GM18505 (cell line): ENCODE measurements at regions not wholly inside any gene's neighbourhood (a gene's known extent, or its start where the extent isn't known, plus 50 kb on each side); places are given as distances from the start of the nearest gene placed in this dataset.

Experiments used
- ATAC-seq: cut with Tn5 transposase; IDR thresholded peaks from one replicate; pipeline ENCODE4 v1.9.1; 2021; ENCODE audit not compliant: unreplicated experiment
- POLR2A ChIP-seq: IDR thresholded peaks from 4 replicates; pipeline ENCODE4 v1.6.1; 2011; ENCODE audit warnings: borderline replicate concordance; ENCODE audit not compliant: insufficient read depth, insufficient read length; ENCODE audit errors: extremely low read depth

- ATAC-seq, result no peak
- TF ChIP-seq POLR2A, result no peak
Measured at GRCh38 chr1:191905781-191906180, 252.5 kb upstream of the RGS18 start.

DNA sequence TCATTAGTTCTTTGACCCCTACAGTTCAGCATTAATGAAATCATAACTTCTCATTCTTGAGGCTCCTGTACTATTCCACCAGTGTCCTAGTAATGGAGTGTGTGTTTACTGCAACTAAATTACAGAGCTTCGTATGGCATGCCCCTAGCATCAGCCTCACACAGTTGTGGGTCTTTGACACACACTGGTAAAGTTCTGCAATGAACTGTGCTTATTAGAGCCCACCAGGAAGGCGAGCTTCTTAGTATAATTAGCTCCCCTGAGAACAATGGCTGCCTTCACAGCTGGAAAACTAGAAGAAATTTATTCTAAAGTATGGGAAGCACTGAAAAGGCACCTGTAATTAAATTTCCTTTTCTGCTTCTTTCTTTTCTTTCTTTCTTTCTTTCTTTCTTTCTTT lies 251.1 kb upstream of the RGS18 start:
- no peak for ATAC-seq
- TF ChIP-seq POLR2A, result no peak

GRCh38 chr1:191910245-191910644 lies 248.0 kb upstream of the RGS18 start:
- no peak for TF ChIP-seq POLR2A
- no peak for ATAC-seq

DNA sequence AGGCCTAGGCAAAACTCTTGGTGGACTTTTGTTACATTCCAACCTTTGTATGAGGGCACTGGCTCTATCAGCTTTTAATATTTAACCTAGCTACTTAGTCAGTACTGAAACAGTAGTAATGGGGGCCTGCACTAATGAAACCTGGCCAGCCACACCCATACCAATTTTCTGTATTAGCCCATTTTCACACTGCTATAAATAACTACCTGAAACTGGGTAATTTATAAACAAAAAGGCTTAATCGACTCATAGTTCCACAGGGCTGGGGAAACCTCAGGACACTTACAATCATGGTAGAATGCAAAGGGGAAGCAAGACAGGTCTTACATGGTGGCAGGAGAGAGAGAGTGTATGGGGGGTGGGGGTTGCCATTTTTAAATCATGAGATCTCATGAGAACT lies 245.7 kb upstream of the RGS18 start:
- ATAC-seq, result peak; percentile 71
- no peak for TF ChIP-seq POLR2A

GRCh38 chr1:191913260-191913977 lies 244.8 kb upstream of the RGS18 start:
- ATAC-seq, result no peak
- no peak for TF ChIP-seq POLR2A

DNA sequence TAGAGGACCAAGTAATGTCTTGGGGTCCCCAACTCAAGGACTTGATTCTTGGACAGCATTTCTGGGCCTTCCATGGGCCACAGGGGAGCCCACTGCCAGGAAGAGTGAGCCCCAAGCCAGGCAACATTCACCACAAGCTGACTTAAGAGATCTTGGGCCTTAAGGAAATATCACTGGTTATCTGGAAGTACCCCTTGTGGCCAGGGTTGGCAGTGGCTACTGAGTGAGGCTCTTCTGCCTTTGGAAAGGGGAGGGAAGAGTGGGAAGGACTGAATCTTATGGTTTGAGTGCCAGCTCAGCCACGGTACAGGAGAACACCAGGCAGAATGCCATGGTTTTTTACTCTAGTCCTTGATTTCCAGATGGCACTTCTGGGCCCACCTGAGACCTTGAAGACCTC lies 228.9 kb upstream of the RGS18 start:
- ATAC-seq, result no peak

DNA sequence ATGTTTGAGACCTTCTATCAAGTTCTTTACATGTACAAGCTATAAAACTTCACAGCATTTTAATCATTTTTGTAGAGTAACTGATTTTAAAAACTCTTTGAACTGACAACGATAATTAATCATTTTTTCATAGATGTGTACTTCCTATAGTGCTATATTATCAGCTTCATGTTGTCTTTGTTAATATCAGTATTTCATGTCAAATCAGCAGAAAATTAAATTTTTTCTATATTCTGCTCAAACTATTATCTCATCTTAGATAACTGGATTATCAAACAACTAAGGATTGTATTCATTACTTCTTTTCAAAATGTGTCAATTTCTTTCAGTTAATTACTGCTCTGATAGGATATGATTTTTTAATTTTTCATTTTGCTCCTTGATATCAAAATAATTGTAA lies 214.6 kb upstream of the RGS18 start:
- no peak for TF ChIP-seq POLR2A
- ATAC-seq, result no peak

More for the DNA sequence above, 228.9 kb upstream of the RGS18 start:
- no peak for TF ChIP-seq POLR2A

DNA sequence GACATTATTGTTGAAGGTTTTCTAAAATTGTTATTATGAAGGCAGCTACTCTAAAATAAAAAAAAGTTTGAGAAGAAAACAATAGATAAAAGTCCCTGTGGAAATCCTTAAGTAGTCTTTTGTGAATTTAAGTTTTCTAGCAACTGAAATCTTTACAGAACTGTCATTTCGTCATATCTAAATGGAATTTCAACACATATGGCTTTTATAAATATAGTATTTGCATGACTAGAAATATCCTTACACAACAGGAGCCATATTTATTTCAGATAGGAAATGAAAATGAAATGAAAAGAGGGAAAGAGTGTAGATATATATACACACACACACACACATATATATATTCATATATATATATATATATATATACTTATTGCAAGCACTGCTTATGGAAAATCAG lies 204.7 kb upstream of the RGS18 start:
- no peak for TF ChIP-seq POLR2A
- no peak for ATAC-seq

GRCh38 chr1:191959856-191960255 lies 198.4 kb upstream of the RGS18 start:
- no peak for ATAC-seq
- no peak for TF ChIP-seq POLR2A

DNA sequence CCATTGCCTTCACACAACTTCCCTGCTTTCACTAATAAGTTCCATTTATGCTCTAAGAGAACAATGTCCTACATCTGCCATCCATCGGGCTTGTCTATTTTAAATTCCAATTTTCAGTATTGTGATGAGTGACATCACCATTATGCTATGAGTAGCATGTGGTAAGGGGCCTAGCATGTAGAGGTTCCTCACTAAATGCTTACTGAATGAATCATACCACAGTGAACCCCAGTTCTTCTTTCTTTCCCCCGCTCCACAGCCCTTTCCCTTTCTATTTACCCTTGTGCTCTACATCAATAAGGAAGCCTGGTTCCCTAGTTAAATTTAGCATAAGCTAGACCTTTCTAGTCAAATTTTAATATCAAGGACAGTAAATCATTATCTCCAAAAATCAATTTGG lies 195.0 kb upstream of the RGS18 start:
- TF ChIP-seq POLR2A, result no peak
- ATAC-seq, result no peak

GRCh38 chr1:191963781-191964455 lies 194.3 kb upstream of the RGS18 start:
- ATAC-seq, result no peak
- no peak for TF ChIP-seq POLR2A

GRCh38 chr1:191969290-191969689 lies 189.0 kb upstream of the RGS18 start:
- no peak for ATAC-seq
- no peak for TF ChIP-seq POLR2A

DNA sequence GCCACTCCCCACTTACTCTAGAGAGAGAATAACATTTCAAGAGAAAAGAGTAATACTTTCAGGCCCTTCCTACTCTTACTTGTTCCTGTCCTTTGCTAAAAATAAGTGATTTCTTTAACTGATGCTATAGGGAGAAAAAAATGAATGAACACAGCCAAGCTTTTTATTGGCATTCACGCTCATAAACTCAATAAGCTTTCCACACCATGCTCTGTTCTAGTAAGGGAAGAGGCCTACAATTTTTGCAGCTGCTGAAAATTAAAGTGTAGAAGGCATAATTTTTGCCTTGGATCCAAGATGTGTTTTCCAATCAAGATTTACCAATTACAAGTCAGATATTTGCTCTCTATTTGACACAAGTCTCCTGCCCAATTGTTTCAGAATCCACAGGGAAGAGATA lies 188.1 kb upstream of the RGS18 start:
- ATAC-seq, result no peak
- TF ChIP-seq POLR2A, result no peak

DNA sequence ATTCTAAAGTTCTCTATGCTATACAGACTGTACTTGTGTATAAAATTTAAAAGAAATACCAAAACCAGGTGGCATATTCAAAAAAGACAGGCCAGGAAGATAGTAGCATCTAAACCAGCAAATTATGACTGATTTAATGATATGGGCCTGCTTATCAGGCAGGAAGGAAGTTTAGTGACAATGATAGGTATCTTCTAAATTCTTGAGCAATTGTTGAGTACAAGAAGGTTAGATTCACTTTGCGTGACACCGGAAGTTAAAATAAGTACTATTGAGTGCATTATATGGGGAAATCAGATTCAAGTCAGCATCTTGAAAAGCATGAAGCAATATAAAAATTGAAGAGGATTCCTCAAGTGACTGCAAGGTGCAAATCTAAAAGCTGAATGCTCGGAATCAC lies 186.8 kb upstream of the RGS18 start:
- no peak for TF ChIP-seq POLR2A
- ATAC-seq, result no peak
